NCI-H524 treated with DMSO at 0.1 percent for 48 hours (cell line): ENCODE measurements at regions not wholly inside any gene's neighbourhood (a gene's known extent, or its start where the extent isn't known, plus 50 kb on each side); places are given as distances from the start of the nearest gene placed in this dataset.
A peak's percentile ranks its signal among the peaks of the same experiment; 100 is the strongest.

Experiments
- DNase-seq: peaks from one replicate; lab custom pipeline; 2025; lab: John Stamatoyannopoulos, UW

DNA sequence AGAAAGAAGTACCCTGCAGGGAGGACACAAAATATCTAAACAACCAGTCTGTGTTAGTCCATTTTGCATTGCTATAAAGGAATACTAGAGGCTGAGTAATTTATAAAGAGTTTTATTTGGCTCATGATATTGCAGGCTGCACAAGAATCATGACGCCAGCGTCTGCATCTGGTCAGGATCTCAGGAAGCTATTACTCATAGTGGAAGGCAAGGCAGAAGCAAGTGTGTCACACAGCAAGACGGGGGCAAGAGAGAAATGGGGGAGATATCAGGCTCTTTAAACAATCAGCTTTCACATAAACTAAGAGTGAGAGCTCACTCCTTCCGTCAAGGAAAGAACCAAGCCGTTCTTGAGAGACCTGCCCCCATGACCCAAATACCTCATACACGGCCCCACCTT is 614.8 kb downstream of the ZIC1 start:
- no peak for DNase-seq

DNA sequence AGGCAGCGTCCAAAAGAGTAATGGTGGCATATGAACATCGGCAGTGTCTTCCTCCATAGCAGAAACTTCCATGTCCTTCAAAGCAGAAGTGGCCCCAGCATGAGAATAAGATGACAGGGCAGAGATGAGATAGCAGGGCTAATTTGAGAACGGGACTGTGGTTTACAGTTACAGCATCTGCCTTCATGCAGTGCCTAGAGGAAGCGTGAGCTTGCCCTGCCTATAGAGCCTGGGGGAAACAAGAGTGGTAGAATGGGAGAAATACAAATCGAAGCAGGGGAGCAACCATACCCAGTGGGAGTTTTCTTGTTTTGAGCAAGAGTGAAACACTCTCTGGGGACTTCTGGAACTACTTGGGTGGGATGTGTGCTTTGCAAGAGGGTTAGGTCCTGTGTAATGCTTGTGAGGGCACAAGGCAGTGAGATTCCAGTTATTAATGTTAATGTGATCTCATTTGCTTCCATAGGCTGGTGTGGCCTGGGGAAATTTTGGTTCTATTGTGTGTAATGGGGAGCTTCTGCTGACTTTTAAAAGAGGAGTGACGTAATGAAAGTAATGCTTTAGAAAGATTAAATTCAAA is 616.9 kb downstream of the ZIC1 start:
- DNase-seq, result no peak

DNA sequence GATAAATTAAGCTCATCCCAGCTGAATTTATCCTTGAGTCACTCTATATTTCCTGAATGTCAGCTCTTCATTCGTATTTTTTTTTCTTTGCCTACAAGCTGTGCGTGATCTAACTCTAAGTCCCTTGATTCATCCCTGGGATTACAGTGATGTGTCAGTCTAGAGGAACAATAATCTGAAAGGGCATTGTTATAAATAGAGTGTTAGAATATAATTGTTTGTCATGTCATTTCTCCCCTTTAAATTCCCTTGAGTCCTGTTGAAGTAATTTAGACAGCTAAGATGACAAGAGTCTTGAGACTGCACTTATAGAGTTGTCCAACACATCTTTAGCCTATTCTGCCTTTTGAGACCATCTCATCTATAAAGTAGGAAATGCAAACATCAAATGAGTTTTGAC is 621.8 kb downstream of the ZIC1 start:
- no peak for DNase-seq

DNA sequence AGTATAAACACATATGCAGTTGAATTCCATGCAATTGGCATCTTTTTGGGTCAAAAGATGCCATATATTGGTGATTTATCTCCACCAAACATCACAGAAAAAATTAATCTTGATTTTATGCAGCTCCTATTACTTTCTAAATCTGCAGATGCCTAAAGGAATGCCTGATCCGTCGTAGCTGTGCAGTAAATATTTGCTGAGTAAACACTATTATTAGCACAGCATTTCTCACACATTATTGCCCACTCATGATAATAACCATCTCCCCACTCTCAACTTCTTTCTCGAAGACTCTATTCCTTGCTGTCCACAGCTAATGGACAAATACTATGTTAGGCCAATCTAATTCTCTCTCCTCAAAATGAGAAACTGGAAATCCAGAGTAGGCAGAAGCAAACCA is 625.2 kb downstream of the ZIC1 start:
- no peak for DNase-seq

DNA sequence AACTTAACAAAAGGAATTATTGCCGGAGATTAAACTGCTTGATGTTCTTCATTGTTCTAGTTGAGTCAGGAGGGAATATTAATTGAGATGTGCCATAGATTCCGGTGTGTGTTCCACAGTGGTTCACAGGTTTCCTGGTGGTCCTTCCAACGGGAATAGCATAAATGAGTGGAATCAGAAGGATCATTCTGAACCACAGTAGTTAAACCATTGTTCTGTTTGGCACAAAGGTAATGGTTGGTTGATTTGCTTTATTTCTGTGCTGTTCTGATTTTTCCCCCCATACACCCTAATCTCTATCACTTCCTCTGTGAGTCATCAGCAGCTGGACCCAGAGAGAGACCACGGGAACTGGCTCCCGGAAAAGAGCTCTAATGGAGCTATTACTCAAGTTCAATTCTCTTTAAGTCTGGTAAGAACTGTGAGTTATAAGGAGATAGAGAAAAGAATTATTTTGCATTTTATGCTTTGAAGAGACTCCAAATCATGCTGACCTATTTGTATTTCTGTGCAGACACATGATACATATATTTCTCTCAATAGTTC is 627.2 kb downstream of the ZIC1 start:
- DNase-seq, result no peak

DNA sequence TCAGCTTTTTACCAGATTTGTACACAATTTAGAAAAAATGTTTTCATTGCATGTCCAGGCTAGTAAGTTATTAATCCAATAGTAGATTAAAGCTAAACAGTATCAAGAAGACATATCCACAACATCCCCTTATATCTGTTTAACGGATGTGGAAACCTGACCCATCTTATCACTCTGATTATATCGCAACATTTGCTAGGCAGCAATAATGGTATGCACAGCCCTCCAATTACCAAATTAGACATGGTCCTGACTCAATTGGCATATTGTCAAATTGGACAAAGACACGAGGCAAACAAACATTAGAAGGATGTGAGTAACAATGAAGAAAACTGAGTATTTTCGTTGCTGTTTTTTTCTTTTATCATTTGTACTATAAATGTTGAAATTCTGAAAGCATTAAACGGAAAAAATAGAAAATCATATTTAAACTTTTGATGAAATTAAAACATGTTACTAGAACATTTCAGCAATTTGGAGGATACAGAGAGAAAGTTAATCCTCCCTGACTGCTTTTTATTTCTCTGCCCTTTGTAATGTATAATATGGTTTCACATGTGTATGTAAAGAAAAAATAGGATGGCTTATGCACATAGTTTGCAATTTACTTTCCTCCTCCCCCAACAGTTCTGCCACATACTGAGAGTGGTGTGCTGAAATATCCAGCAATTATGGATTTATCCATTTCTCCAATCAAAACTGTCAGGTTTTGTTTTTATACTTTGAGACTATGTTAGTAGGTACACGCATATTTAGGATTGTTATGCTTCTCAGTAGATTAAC is 633.7 kb downstream of the ZIC1 start:
- no peak for DNase-seq

DNA sequence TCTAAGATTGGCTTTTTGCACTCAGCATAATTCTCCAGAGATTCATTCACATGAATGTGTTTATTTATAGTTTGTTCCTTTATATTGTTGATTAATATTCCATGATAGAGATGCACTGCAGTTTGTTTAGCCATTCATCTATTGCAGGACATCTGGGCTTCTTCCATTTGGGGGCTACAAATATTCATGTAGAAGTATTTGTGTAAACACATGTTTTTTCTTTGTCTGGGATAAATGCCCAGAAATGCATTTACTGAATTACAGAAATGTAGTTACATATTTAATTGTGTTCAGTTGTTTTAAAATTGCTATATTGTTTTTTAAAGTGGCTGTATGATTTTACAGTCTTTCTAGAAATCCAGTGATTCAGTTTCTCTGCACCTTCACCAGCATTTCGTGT is 635.0 kb downstream of the ZIC1 start:
- DNase-seq, result no peak

DNA sequence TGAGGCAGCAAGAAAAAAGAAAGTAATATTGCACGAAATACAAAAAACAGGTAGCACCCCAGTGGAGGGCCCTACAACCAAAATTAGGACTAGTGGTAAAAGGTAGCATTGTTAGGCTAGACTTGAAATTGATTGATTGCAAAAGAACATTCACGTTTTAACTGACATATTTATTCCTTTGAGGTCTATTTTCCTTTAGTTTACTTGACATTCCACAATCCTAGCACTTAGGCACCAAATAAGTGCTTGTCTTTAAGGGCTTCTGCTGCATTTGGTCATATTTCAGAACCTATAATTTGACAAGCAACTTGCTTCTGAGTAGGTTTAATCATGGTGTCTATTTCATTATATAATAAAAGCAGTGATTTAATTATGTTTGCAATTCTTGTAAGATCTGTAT is 642.7 kb upstream of the AGTR1 start:
- no peak for DNase-seq

DNA sequence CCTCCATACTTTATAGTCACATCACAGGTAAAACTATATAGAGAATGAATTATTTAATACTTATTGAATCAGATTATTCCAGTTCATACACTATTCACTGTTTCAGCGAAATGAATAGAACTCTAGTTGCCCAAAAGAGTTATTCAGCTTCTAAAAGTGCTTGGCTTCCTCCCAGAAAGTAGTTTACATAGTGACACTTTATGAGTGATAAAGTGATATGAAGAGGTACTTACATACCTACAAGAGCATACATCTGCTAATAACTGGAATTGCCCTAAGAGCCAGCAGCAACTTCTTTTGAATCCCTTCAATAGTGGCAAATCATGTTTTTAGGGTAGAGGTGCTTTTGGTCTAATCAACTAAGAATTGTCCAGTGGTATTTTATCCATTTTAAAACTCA is 635.1 kb upstream of the AGTR1 start:
- DNase-seq, result peak; percentile 33

DNA sequence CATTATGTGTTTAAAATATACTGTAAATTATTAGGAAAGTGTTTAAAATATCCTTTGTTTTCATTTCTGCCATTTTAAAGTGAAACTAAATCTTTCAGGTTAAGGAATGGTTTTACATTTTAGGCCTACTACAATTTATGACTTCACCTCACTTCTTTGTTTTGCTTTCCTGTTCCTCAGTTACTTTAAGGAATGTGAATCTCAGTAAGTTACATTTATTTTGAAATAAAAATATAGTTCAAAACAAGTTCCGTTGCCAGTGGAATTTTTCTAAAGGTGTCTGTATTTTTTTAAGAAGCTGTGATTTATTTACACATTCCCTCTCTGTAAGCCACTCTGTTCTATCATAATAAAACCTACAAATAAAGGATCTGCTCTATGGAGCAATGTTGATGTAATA is 630.9 kb upstream of the AGTR1 start:
- DNase-seq, result no peak

DNA sequence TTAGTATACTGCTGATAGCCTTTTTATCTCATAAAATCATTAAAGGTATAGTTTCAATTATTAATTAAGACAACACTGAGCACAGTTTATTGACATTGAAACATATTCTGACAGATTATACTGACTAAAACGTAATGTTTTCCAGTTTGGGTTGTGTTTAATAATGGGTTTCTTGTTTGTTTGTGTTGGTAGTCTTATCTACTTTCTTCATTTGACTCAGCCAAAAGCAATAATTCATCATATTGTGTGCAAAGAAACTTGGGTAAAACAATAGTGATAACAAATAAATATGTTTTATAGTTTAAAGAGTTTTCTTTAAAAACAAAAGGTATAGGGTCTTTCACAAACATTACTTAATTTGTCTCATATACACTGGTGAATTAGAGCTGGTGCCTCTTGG is 629.2 kb upstream of the AGTR1 start:
- no peak for DNase-seq

DNA sequence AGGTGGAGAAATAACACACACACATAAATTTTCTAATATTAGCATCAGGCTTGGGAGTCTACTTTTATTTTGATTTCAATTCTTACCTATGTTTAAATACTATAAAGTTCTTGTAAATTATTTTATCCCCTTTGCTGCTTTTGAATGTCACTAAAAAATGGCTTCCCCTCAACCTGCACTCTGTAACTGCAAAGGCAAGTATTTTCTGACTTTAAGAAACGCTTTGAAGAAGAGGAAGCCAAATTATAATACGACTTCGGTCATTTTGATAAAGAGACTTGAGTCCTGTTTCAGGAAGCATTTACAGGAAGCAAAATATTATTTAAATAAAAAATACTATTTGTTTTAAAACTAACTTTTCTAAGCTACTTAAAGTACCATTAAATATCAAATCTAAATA is 627.7 kb upstream of the AGTR1 start:
- no peak for DNase-seq

DNA sequence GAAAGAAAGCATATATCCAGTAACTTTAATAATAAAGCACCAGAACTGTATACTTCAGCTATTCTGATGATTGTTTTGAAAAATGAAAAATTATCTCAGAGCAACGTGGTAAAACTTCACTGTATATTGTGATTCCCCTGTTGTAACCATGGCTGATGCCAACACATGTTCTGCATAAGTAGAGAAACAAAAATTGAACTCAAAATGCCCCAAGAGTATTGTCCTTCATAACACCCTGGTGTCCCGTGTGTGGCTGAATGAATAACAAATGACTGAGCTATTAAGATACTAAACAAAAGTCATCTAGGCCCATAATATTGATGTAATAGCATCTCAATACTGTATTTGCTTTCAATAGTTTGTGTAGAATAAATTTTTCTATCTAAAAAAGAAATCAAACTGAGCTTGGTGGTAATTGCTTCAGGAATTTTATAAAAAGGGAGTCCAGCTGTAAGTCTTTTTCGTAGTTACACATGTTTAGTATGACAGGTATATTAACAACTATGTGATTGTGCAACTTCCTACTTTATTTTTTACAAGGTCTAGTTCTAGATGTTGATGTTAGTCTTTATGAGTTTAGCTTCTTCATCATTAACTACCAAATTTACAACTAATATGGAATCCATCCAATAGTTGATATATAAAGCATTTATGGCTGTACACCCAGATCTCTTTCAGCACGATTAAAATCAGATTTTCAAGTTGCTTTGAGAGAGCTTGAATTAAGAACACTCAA is 623.8 kb upstream of the AGTR1 start:
- DNase-seq, result no peak

DNA sequence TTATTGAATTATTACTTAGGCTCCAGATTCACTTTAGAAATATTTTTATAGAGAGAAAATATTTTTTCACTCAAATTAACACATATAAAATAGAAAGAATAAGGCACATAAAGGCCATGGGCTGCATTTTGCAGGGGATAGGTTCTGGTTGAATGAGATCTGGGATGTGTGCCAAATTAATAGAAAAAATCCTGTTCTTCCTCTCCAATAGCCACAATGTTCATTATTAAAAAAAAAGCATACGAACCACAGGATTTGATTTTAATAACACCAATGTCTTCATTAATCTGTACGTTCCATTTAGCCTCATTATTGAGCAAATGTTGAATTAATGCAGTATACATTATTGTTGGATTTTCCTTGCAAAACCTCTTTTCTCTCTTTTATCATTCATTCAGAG is 622.8 kb upstream of the AGTR1 start:
- peak; percentile 29 for DNase-seq

DNA sequence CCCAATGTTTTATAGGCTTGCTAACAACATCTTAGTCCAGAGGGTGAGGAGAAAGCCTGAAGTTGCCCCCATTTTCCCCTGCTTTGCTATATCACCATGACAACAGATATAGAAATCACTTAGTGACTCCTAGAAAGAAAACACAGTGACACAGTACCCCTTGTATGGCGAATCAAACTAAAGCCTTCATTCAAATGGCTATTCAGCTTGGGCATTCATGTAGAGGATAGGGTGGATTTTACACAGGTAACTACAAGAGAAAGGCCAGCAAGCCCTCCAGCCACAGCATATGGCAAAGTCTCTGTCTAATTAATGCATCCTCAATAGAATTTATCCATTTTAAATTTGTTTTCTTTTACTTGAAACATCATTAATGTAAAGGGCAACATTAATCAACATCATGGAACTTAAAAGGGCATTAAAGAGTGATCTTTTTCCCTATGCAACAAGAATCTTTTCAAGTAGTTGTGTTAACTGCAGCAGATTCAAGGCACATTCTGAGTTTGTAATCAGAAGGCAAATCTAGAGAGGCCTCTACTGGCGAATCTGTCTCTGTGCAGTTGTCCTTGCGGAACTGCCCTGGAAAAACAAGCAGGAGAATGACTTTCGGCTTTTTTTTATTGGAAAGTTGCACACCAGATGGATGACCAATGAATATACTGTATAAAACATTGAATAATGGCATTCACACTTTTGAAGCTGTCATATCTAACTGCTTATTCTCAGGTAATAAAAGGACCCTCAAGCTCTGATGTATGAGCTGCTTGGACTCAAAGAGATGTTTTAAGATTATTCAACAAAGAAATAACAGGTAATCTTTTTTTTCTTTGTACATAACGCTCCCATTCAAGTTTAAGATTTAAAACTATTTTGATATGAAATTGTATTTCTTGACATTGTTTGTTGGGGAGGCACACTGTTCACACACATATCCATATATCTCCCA is 621.7 kb upstream of the AGTR1 start:
- peak; percentile 4 for DNase-seq

DNA sequence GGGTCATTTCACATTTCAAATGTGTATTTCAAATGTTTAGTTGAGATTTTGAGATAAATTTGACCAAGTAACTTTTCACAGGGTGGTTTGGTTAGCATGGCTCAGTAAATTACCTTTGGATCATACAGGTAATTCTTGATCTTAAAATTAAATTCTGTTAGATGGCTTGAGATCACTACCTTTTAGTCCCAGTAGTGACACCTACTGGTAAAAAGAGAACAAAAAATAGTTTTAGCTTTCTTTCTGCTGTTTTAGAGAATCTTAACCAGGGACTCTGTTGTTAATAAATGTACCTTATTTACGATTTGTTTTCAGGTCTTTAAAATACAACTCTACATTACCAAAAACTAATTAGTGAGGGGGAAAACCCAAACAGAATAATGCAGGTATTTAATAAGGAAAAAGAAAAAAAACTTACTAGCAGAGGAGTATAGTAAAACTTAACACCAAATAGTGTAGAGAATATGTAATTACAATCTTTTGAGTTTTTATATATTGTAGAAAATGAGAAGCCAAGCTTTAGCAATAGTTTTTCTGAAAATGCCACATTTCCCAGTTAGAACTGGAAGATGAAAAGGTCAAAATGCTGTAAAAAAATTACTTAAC is 620.3 kb upstream of the AGTR1 start:
- DNase-seq, result no peak

DNA sequence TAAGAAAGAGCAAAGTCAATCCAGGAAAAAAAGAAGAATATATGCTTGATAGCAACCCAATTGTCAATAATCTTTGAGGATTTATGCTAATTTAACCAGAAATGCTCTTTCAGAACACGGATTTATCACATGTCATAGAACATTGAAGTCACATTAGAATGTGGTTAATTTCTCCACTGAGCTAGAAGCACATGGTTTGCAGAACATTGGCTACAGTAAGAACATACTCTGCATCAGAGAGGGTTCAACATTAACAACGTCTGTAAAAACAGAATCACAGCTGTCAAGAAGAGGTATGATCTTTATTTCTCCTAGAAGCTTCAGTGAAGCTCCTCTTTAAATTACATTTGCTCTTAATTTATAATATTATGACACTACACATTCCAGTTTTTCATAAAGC is 619.7 kb upstream of the AGTR1 start:
- no peak for DNase-seq

DNA sequence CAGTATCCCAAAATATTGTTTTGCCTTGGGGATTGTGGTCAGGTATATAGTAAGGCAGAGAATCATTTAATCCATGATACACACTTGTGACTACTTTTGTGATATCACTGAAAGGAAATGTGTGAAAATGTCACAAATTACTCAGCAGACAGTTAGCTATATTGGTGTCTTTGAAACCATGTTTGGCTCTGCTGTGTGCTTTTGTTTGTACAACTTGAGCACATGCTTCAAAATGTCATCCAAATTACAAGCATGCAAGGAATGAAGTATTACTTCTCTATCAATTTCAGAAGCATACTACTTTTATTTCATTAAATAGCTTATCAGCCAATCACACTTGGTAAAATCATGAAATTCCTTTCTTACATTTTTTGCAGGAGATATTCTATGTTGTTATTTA is 619.0 kb upstream of the AGTR1 start:
- no peak for DNase-seq

DNA sequence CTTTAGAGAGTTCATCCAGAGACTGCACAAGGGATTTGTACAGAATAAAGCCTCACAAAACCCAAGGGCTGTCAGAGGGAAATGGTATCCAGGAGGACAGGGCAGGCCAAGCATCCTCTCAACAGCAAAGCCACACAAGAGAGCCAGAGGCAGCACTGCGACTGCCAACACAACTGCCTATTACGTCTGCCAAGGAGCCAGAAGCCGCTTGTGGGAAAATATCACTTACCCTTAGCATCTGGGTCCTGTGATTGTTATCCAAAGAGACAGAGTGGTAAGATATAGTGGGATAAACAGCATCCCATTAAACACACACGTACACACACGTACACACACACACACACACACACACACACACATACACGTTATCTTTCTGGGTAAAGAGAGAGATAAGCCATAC is 618.3 kb upstream of the AGTR1 start:
- DNase-seq, result no peak

DNA sequence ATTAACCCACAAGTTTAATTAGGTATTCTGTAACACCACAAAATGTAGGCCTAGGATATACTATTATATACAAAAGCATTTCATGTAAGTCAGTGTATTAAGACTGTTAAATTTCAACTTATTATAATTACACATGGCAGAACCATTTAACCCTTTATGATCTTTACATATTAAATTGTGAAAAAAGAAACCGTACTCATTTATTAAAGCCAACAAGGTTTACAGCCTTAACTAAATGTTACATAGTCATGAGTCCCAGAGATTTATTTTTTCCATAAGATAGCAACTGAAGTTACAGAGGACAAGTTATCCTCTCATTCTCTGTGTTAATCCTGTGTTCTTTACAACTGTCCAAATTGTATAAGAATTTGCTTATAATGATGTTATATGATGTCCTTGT is 615.8 kb upstream of the AGTR1 start:
- no peak for DNase-seq

DNA sequence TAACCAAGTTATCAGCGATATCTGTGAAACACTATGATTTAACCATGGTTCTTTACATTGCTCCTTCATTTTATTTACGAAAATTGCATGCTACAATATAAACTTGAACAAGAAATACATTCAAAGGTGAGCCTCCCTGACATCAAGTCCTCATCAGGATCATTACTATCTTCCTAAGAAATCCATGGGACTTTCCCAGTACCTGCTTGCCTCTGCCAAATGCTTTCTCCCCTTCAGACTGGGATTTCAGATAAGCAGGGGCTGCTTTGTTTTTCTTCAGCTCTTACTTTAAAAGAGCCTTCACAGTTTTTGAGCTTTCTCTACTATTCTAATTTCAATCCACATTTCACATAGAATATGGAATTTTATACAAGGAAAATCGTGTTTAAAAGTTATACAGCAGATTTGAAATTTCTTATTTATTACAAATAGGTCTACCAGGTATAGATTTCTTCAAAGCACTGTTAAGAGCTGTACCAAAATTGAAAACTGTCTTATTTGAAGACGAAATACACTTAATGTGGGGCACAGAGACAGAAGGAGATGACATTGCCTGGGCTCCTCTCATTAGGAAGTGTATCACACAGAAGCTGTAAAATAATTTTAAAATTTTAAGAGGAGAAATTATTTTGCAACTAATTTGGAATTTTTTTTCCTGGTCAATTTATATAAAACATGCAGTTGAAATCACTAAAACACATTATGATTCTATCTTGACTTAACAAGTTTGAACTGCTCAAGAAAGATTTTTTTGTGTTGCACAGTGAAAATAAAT is 615.0 kb upstream of the AGTR1 start:
- no peak for DNase-seq
